Peyer's patch (tissue), 4 donors: ENCODE measurements at regions not wholly inside any gene's neighbourhood (a gene's known extent, or its start where the extent isn't known, plus 50 kb on each side); places are given as distances from the start of the nearest gene placed in this dataset.

Source experiments
- POLR2A ChIP-seq, 2 donors: fragments of 450-650 bp; IDR thresholded peaks; one replicate each; pipeline ENCODE4 v1.5.1; 2017; ENCODE audit warnings: antibody characterized with exemption in 2 of 2, mild to moderate bottlenecking in 2 of 2, moderate library complexity in 2 of 2
- TF ChIP-seq, protein P1 (sequence below), 6 experiments: fragments of 450-650 bp in 4 of 6; fragments of 200-600 bp in 2 of 6; sonication (generic) in 1 of 6; IDR thresholded peaks; one replicate each; pipeline ENCODE4 v1.5.1; 2017 to 2019; ENCODE audit warnings: antibody characterized with exemption in 6 of 6, mild to moderate bottlenecking in 3 of 6, moderate library complexity in 1 of 6

- TF ChIP-seq POLR2A (IDR thresholded peaks at IDR 0.05): no peak
- TF ChIP-seq, protein P1, sequence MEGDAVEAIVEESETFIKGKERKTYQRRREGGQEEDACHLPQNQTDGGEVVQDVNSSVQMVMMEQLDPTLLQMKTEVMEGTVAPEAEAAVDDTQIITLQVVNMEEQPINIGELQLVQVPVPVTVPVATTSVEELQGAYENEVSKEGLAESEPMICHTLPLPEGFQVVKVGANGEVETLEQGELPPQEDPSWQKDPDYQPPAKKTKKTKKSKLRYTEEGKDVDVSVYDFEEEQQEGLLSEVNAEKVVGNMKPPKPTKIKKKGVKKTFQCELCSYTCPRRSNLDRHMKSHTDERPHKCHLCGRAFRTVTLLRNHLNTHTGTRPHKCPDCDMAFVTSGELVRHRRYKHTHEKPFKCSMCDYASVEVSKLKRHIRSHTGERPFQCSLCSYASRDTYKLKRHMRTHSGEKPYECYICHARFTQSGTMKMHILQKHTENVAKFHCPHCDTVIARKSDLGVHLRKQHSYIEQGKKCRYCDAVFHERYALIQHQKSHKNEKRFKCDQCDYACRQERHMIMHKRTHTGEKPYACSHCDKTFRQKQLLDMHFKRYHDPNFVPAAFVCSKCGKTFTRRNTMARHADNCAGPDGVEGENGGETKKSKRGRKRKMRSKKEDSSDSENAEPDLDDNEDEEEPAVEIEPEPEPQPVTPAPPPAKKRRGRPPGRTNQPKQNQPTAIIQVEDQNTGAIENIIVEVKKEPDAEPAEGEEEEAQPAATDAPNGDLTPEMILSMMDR (IDR thresholded peaks at IDR 0.05): no peak
These were observed 1133.1 kb upstream of the ACO1 start for GRCh38 chr9:31251386-31251785.
